Right lobe of liver (tissue), 4 donors: ENCODE measurements at regions not wholly inside any gene's neighbourhood (a gene's known extent, or its start where the extent isn't known, plus 50 kb on each side); places are given as distances from the start of the nearest gene placed in this dataset.

Experiments
- POLR2A ChIP-seq: fragments of 450-650 bp; IDR thresholded peaks from one replicate; pipeline ENCODE4 v1.6.1; 2017; ENCODE audit warnings: antibody characterized with exemption, mild to moderate bottlenecking
- TF ChIP-seq, protein P1 (sequence below), 4 donors: fragments of 200-600 bp in 3 of 4; fragments of 450-650 bp in 1 of 4; IDR thresholded peaks; one replicate each; pipeline versions ENCODE4 v1.5.1 to v1.8.0; 2016 to 2022; ENCODE audit warnings: antibody characterized with exemption in 4 of 4, mild to moderate bottlenecking in 2 of 4
- donor health status: DM: no; HTN: no; CAD: no.
- donor health status: DM: no; HTN: no; CAD: no.
- donor health status: DM: no; HTN: yes; CAD: no.

DNA sequence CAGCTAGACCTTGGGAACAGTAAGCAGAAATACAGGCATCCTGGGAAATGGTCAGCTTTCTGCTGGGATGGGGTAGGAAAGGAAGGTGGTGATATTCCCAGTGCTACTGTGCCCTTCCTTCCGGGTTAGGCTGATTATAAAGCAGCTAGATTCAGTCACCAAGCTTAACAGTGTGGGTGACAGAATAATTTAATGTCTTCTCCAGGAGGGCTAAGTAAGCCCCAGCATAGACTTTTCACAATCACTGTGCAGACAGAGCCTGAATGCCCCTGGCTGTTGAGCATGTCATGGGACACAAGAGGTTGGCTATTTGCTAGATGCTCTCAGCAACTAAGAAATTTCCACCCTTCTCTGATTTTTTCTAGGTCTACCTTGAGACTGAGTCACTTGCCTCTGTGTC is 513.0 kb downstream of the TOX3 start:
- TF ChIP-seq, protein P1, sequence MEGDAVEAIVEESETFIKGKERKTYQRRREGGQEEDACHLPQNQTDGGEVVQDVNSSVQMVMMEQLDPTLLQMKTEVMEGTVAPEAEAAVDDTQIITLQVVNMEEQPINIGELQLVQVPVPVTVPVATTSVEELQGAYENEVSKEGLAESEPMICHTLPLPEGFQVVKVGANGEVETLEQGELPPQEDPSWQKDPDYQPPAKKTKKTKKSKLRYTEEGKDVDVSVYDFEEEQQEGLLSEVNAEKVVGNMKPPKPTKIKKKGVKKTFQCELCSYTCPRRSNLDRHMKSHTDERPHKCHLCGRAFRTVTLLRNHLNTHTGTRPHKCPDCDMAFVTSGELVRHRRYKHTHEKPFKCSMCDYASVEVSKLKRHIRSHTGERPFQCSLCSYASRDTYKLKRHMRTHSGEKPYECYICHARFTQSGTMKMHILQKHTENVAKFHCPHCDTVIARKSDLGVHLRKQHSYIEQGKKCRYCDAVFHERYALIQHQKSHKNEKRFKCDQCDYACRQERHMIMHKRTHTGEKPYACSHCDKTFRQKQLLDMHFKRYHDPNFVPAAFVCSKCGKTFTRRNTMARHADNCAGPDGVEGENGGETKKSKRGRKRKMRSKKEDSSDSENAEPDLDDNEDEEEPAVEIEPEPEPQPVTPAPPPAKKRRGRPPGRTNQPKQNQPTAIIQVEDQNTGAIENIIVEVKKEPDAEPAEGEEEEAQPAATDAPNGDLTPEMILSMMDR (IDR thresholded peaks at IDR 0.05): no peak
- no peak for TF ChIP-seq POLR2A
